Adrenal gland (tissue), 5 donors: ENCODE measurements at regions not wholly inside any gene's neighbourhood (a gene's known extent, or its start where the extent isn't known, plus 50 kb on each side); places are given as distances from the start of the nearest gene placed in this dataset.

ENCODE experiments used
- CTCF ChIP-seq, 6 experiments: fragments of 450-650 bp in 4 of 6; fragments of 200-600 bp in 2 of 6; sonication (generic) in 1 of 6; IDR thresholded peaks; 1 replicate in 5 of 6; 2 replicates in 1 of 6; pipeline versions ENCODE4 v1.5.1 to v1.8.0; 2016 to 2021; ENCODE audit warnings: antibody characterized with exemption in 6 of 6, mild to moderate bottlenecking in 2 of 6, moderate library complexity in 1 of 6
- POLR2A ChIP-seq, 2 donors: fragments of 450-650 bp; IDR thresholded peaks; one replicate each; pipeline ENCODE4 v1.6.1; 2017; ENCODE audit warnings: antibody characterized with exemption in 2 of 2, mild to moderate bottlenecking in 2 of 2, moderate library complexity in 1 of 2
- donor health status: DM: no; HTN: no; CAD: no.

GRCh38 chr9:22201256-22201655 lies 192.2 kb upstream of the CDKN2B start:
- TF ChIP-seq CTCF (IDR thresholded peaks at IDR 0.05) (no peak), POLR2A (IDR thresholded peaks at IDR 0.05) (no peak)
